Suprapubic skin (tissue), 4 donors: ENCODE measurements at regions not wholly inside any gene's neighbourhood (a gene's known extent, or its start where the extent isn't known, plus 50 kb on each side); places are given as distances from the start of the nearest gene placed in this dataset.

Source experiments
- DNase-seq, 2 donors: peaks; one replicate each; pipeline ENCODE4 v3.0.0-alpha.2; 2019; ENCODE audit warnings: low spot score in 2 of 2
- H3K27ac ChIP-seq: fragments of 200-600 bp; sonication (generic); one replicate; pipeline ENCODE4 v1.5.1; 2019
- H3K27me3 ChIP-seq: fragments of 200-600 bp; sonication (generic); one replicate; pipeline ENCODE4 v1.5.1; 2019
- H3K36me3 ChIP-seq: fragments of 200-600 bp; sonication (generic); one replicate; pipeline ENCODE4 v1.5.1; 2019
- H3K4me1 ChIP-seq: fragments of 200-600 bp; sonication (generic); one replicate; pipeline ENCODE4 v1.5.1; 2019
- H3K4me3 ChIP-seq: fragments of 200-600 bp; sonication (generic); one replicate; pipeline ENCODE4 v1.5.1; 2019; ENCODE audit warnings: mild to moderate bottlenecking
- H3K9me3 ChIP-seq: fragments of 200-600 bp; sonication (generic); one replicate; pipeline ENCODE4 v1.5.1; 2019
- CTCF ChIP-seq, 2 donors: fragments of 200-600 bp in 1 of 2; fragments of 450-650 bp in 1 of 2; sonication (generic) in 1 of 2; IDR thresholded peaks; one replicate each; pipeline ENCODE4 v1.5.1; 2016 to 2019; ENCODE audit warnings: antibody characterized with exemption in 2 of 2, mild to moderate bottlenecking in 1 of 2, moderate library complexity in 1 of 2
- EP300 ChIP-seq: sonication (generic); formaldehyde crosslinking; IDR thresholded peaks from one replicate; pipeline ENCODE4 v1.6.1; 2017; ENCODE audit warnings: antibody characterized with exemption
- POLR2A ChIP-seq, 2 donors: fragments of 450-650 bp; IDR thresholded peaks; one replicate each; pipeline ENCODE4 v1.6.1; 2017; ENCODE audit warnings: antibody characterized with exemption in 2 of 2, mild to moderate bottlenecking in 2 of 2, moderate library complexity in 2 of 2
- POLR2AphosphoS5 ChIP-seq, 3 donors: sonication (generic); formaldehyde crosslinking; IDR thresholded peaks; one replicate each; pipeline ENCODE4 v1.6.1; 2017; ENCODE audit warnings: antibody characterized with exemption in 3 of 3
- WGBS: methylation state at CpG from one replicate; pipeline ENCODE4 v1.1.5; 2018; 5-methylcytosine and 5-hydroxymethylcytosine counted together

GRCh38 chr6:100166956-100167355 is 172.9 kb upstream of the MCHR2 start:
- H3K4me1 ChIP-seq, result no peaks in the 10 kb centered on the region

GRCh38 chr6:100165442-100165841 is 171.4 kb upstream of the MCHR2 start:
- no peak for TF ChIP-seq EP300
- TF ChIP-seq POLR2AphosphoS5 (IDR thresholded peaks at IDR 0.05), result no peak
- no peak for TF ChIP-seq POLR2A (IDR thresholded peaks at IDR 0.05)
- TF ChIP-seq CTCF (IDR thresholded peaks at IDR 0.05), result no peak
- no peaks in the 10 kb centered on the region for H3K36me3 ChIP-seq
- H3K27me3 ChIP-seq, result no peaks in the 10 kb centered on the region
- H3K4me3 ChIP-seq, result no peak overlapping the region
- no peaks in the 10 kb centered on the region for H3K9me3 ChIP-seq
- no peak for DNase-seq
- no peak overlapping the region for H3K27ac ChIP-seq
- H3K4me1 ChIP-seq, result no peaks in the 10 kb centered on the region

More at GRCh38 chr6:100166956-100167355, 172.9 kb upstream of the MCHR2 start:
- H3K9me3 ChIP-seq, result no peaks in the 10 kb centered on the region
- H3K27ac ChIP-seq, result no peak overlapping the region
- DNase-seq, result no peak
- TF ChIP-seq EP300 (no peak), POLR2AphosphoS5 (IDR thresholded peaks at IDR 0.05) (no peak), CTCF (IDR thresholded peaks at IDR 0.05) (no peak), POLR2A (IDR thresholded peaks at IDR 0.05) (no peak)
- no peaks in the 10 kb centered on the region for H3K36me3 ChIP-seq
- H3K27me3 ChIP-seq, result no peaks in the 10 kb centered on the region
- no peak overlapping the region for H3K4me3 ChIP-seq
- WGBS, result 15% methylated on average over 2 of the region's 2 CpGs

DNA sequence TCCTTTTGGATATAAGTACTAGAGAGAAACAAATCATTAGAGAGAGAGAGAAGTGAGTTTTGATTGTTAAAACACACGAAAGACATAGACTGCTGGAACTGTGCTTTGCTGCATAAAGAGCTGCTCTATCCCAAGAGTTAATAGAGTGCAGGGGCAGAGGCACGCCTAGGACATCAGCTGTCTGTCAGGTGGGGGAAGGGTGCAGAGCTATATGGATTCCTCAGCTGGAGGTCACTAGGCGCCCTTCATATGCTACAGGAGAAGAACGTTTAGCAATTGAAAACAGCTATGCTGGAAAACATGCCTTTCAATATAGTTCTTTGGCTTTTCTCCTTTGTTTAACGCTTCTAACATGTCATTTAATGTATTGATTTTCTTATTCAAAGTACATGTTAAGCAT is 169.0 kb upstream of the MCHR2 start:
- Histone ChIP-seq H3K27me3 (no peaks in the 10 kb centered on the region), H3K9me3 (no peaks in the 10 kb centered on the region), H3K27ac (no peak overlapping the region), H3K4me1 (no peaks in the 10 kb centered on the region), H3K36me3 (no peaks in the 10 kb centered on the region), H3K4me3 (no peak overlapping the region)
- TF ChIP-seq POLR2AphosphoS5 (IDR thresholded peaks at IDR 0.05) (no peak), CTCF (IDR thresholded peaks at IDR 0.05) (no peak), EP300 (no peak), POLR2A (IDR thresholded peaks at IDR 0.05) (no peak)
- WGBS, result 53% methylated on average over 5 of the region's 5 CpGs
- no peak for DNase-seq

GRCh38 chr6:100161782-100162365 is 167.9 kb upstream of the MCHR2 start:
- Histone ChIP-seq H3K27ac (no peak overlapping the region), H3K27me3 (no peaks in the 10 kb centered on the region), H3K4me3 (no peak overlapping the region), H3K36me3 (no peaks in the 10 kb centered on the region), H3K9me3 (no peaks in the 10 kb centered on the region), H3K4me1 (no peaks in the 10 kb centered on the region)
- DNase-seq, result no peak
- 83% methylated on average over 2 of the region's 2 CpGs for WGBS
- TF ChIP-seq POLR2A (IDR thresholded peaks at IDR 0.05), result no peak
- TF ChIP-seq EP300, result no peak
- no peak for TF ChIP-seq POLR2AphosphoS5 (IDR thresholded peaks at IDR 0.05)
- no peak for TF ChIP-seq CTCF (IDR thresholded peaks at IDR 0.05)

- 64% methylated on average over 3 of the region's 3 CpGs for WGBS
- TF ChIP-seq POLR2A (IDR thresholded peaks at IDR 0.05), result no peak
- TF ChIP-seq EP300, result no peak
- TF ChIP-seq CTCF (IDR thresholded peaks at IDR 0.05), result no peak
- no peak for TF ChIP-seq POLR2AphosphoS5 (IDR thresholded peaks at IDR 0.05)
- Histone ChIP-seq H3K4me1 (no peaks in the 10 kb centered on the region), H3K9me3 (no peaks in the 10 kb centered on the region), H3K4me3 (no peak overlapping the region), H3K27me3 (no peaks in the 10 kb centered on the region), H3K27ac (no peak overlapping the region), H3K36me3 (no peaks in the 10 kb centered on the region)
- no peak for DNase-seq
These were observed 166.9 kb upstream of the MCHR2 start for GRCh38 chr6:100160930-100161329.
